ENCODE measurements at regions not wholly inside any gene's neighbourhood (a gene's known extent, or its start where the extent isn't known, plus 50 kb on each side); places are given as distances from the start of the nearest gene placed in this dataset.

- no peaks in the 10 kb centered on the region for H3K9me3 Mint-ChIP-seq (ENCODE audit: unreplicated experiment)
- no peaks in the 10 kb centered on the region for H3K4me1 Mint-ChIP-seq (ENCODE audit: low read depth, unreplicated experiment)
- no peak for DNase-seq
- peaks cover 4% of the 10 kb centered on the region for H3K36me3 Mint-ChIP-seq (ENCODE audit: unreplicated experiment)
- H3K4me3 Mint-ChIP-seq (ENCODE audit: unreplicated experiment): no peak overlapping the region
- H3K27me3 Mint-ChIP-seq (ENCODE audit: unreplicated experiment): peaks cover 3% of the 10 kb centered on the region
- TF ChIP-seq CTCF (IDR thresholded peaks at IDR 0.05; ENCODE audit: partially characterized antibody, unreplicated experiment): no peak
- no peak overlapping the region for H3K27ac Mint-ChIP-seq (ENCODE audit: unreplicated experiment)
Observed at GRCh38 chr3:158882445-158882844, 80.6 kb downstream of the MFSD1 start.

- H3K27me3 Mint-ChIP-seq (ENCODE audit: unreplicated experiment): no peaks in the 10 kb centered on the region
- H3K27ac Mint-ChIP-seq (ENCODE audit: unreplicated experiment): no peak overlapping the region
- DNase-seq: no peak
- no peaks in the 10 kb centered on the region for H3K4me1 Mint-ChIP-seq (ENCODE audit: low read depth, unreplicated experiment)
- no peak for TF ChIP-seq CTCF (IDR thresholded peaks at IDR 0.05; ENCODE audit: partially characterized antibody, unreplicated experiment)
- H3K9me3 Mint-ChIP-seq (ENCODE audit: unreplicated experiment): peaks cover 1% of the 10 kb centered on the region
- no peaks in the 10 kb centered on the region for H3K36me3 Mint-ChIP-seq (ENCODE audit: unreplicated experiment)
- no peak overlapping the region for H3K4me3 Mint-ChIP-seq (ENCODE audit: unreplicated experiment)
Observed at GRCh38 chr3:158896729-158897128, 94.9 kb downstream of the MFSD1 start.

GRCh38 chr3:158906749-158907148 is 104.9 kb downstream of the MFSD1 start:
- H3K27me3 Mint-ChIP-seq (ENCODE audit: unreplicated experiment): no peaks in the 10 kb centered on the region
- H3K27ac Mint-ChIP-seq (ENCODE audit: unreplicated experiment): no peak overlapping the region
- no peak overlapping the region for H3K4me3 Mint-ChIP-seq (ENCODE audit: unreplicated experiment)
- no peaks in the 10 kb centered on the region for H3K4me1 Mint-ChIP-seq (ENCODE audit: low read depth, unreplicated experiment)
- DNase-seq: no peak
- TF ChIP-seq CTCF (IDR thresholded peaks at IDR 0.05; ENCODE audit: partially characterized antibody, unreplicated experiment): no peak
- no peaks in the 10 kb centered on the region for H3K36me3 Mint-ChIP-seq (ENCODE audit: unreplicated experiment)
- H3K9me3 Mint-ChIP-seq (ENCODE audit: unreplicated experiment): no peaks in the 10 kb centered on the region

- Mint-ChIP-seq H3K36me3 (ENCODE audit: unreplicated experiment) (no peaks in the 10 kb centered on the region), H3K4me3 (ENCODE audit: unreplicated experiment) (no peak overlapping the region), H3K4me1 (ENCODE audit: low read depth, unreplicated experiment) (no peaks in the 10 kb centered on the region), H3K27ac (ENCODE audit: unreplicated experiment) (no peak overlapping the region), H3K9me3 (ENCODE audit: unreplicated experiment) (no peaks in the 10 kb centered on the region), H3K27me3 (ENCODE audit: unreplicated experiment) (no peaks in the 10 kb centered on the region)
- no peak for DNase-seq
- TF ChIP-seq CTCF (IDR thresholded peaks at IDR 0.05; ENCODE audit: partially characterized antibody, unreplicated experiment): no peak
Observed at GRCh38 chr3:158908187-158908734, 106.4 kb downstream of the MFSD1 start.

GRCh38 chr3:158909870-158910269 is 108.0 kb downstream of the MFSD1 start:
- Mint-ChIP-seq H3K36me3 (ENCODE audit: unreplicated experiment) (no peaks in the 10 kb centered on the region), H3K4me3 (ENCODE audit: unreplicated experiment) (no peak overlapping the region), H3K27ac (ENCODE audit: unreplicated experiment) (no peak overlapping the region), H3K27me3 (ENCODE audit: unreplicated experiment) (no peaks in the 10 kb centered on the region), H3K9me3 (ENCODE audit: unreplicated experiment) (no peaks in the 10 kb centered on the region), H3K4me1 (ENCODE audit: low read depth, unreplicated experiment) (no peaks in the 10 kb centered on the region)
- DNase-seq: no peak
- TF ChIP-seq CTCF (IDR thresholded peaks at IDR 0.05; ENCODE audit: partially characterized antibody, unreplicated experiment): no peak
